ENCODE measurements at regions not wholly inside any gene's neighbourhood (a gene's known extent, or its start where the extent isn't known, plus 50 kb on each side); places are given as distances from the start of the nearest gene placed in this dataset.
A peak's percentile ranks its signal among the peaks of the same experiment; 100 is the strongest.

DNA sequence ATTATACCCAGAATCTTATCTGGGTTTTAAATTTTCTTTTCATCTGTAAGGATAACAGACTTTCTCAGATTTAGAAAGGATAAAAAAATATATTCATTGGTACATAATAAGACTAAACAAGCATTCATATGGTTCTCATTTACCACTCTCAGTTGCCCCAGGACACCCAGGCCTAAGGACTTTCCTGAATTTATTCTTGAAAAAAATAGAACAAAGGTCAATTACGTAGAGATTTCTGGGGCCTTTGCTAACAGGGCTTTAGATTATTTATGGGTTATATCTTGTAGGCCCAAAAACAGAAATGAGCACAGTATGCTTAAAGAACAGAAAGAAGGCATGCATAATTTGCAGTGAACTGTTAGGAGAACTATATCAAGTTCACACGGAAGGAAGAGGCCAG is 269.0 kb upstream of the COL3A1 start:
- H3K27ac ChIP-seq, result no peak overlapping the region
- no peak for DNase-seq (ENCODE audit: low read depth, low spot score)

DNA sequence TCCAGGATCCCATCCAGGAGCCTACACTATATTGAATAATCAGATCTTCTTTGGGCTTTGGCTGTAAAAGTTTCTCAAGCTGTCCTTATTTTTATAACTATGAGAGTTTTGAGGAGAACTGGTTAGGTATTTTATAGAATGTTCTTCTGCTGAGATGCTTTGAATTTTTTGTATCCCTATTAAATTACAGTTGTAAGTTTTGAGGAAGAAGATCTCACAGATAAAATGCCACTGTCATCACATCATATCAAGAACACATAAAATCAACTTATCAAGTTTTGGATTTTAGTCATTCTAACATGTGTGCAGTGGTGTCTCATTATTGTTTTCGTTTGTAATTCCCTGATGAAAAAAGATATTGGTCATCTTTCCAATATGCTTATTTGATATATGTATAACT is 260.2 kb upstream of the COL3A1 start:
- no peak overlapping the region for H3K27ac ChIP-seq
- no peak for DNase-seq (ENCODE audit: low read depth, low spot score)

DNA sequence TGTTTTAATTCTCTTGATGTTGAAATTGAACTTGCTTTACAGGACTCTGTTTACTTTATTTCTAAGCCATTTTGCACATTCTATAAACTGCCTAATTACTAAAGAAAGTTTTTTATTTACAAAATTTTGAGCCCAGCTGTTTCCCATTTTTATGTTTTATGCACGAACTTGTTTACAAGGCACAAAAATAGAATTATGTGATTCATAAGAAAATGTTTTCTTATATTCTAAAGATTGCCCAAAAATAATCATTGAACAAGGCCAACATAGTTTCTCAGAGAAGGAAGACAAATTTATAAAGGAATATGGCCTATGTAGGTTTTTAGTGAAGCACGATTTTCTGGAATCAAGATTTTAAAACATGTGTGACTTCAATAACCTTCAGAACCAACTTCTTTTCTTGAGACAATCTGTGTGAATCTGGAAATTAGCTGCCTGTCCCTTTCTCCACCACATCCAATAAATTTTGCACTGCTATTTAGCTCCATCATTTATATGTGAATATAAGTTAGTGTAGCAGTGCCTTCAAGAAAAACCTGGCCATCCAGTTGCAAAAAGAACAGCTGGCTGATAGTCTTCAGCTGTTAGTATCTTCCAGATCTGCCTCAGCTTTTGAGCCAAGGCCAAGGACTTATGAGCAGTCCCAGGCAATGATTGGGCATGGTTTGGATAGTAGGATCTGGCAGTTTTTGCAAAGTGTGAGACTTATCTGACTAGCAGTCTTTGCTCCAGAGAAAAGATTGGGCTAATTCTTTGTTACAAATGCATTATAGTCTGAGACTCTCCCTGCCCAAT is 253.2 kb upstream of the COL3A1 start:
- DNase-seq (ENCODE audit: low read depth, low spot score), result no peak
- H3K27ac ChIP-seq, result no peak overlapping the region

DNA sequence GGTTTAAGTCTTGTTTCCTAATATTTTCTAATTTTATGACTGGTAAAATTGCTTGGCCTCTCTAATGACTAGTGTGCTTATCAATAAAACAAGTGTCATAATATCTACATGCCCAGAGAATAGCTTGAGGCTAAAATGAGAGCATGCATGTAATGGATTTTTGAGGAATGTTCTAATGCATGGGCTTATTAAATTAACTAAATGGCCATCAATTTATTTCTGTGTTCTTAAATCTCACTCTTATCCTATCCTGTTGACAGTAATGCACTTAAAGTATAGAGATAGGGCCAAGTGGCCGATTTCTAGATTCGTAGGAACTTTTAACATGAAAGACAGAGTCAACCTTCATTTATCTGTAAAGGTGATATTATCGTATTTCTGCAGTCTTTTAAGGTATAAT is 252.4 kb upstream of the COL3A1 start:
- no peak for DNase-seq (ENCODE audit: low read depth, low spot score)
- no peak overlapping the region for H3K27ac ChIP-seq

DNA sequence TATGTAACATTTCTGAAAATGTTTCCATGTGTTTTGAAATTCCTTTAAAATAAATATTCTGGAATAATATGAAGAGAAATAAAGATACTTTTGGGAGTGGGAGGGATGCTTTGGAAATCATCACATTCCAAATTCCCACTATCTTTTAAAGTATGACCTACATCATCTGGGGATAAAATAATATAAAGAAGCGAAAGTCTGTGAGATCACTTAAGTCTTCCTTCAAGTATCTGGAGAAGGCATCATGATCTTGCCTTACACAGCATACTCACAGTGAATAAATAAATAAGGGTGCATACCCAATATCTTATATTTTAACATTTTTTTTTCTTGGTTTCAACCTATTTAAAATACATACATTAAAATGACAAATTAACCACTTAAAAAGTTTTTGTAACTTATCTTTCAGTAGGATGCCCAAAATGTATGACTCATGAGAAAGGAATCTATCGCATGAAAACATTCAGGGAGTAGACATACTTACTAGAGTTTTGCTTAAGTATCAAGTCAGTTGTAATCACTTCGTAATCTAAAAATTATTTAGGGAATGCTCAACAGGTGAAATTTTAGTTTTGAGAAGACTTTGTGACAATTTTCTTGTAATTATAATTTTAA is 248.3 kb upstream of the COL3A1 start:
- H3K27ac ChIP-seq, result no peak overlapping the region
- DNase-seq (ENCODE audit: low read depth, low spot score), result no peak

DNA sequence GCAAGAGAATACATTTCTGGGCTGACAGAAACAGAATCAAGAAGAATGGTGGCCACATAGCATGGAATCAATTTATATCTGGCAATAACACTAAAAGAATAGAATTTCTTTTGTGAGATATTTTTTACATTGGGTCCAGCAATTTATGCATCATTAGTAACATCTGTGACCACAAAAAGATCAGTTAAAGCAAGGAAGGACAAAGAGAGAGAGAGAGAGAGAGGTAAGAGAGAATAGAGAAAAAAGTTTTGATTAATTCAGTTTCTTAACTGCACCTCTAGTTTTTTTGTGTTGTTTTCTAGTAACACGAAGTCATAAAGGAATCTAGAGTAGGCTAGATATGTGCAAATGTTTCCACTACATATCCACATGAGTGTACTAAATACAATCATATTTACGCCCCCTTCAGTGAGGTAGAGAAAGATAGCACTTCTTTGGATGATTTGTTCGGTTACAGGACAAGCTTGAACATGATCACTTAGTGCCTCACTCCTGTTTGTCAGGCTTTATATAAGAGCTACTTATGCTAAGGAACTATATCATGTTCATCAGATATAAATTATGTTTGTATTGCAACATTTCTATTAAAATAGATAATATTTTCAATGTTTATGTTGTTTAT is 247.4 kb upstream of the COL3A1 start:
- H3K27ac ChIP-seq, result no peak overlapping the region
- DNase-seq (ENCODE audit: low read depth, low spot score), result peak; percentile 60

DNA sequence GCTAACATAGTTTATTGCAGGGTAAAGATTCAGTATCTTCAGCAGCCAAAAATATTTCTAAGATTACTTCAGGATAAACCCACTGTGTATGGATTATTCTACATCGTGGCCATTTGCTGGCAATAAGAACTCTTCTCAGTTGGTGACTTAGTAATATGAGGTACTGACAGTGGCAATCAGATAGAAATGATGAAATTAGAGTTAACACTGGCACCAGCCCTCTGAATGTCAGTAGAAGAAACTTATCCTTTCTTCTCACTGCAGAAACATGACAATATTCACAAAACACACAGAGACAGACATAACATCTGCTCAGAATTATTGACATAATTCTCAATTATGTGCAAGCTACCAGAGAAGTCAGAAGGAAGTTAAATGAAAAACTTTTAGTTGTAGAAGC is 246.3 kb upstream of the COL3A1 start:
- H3K27ac ChIP-seq, result no peak overlapping the region
- no peak for DNase-seq (ENCODE audit: low read depth, low spot score)

DNA sequence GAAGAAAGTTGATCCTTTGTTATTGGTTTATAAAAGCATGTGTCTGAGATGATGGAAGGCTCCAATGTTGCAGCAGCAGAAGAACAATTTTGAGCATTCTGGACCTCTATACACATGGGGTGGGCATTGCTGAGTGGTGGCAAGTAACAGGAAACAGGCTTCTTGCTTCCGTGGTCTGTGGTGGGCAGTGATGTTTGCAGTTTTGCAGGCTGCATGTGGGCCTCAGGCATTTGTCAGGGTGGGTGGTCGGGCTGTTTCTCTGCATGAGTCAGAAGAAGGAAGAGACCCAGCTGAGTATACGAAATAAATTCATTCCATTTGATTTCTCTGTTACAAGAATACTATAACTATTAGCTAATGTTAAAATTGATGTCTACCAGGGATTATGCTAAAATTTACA is 239.5 kb upstream of the COL3A1 start:
- no peak overlapping the region for H3K27ac ChIP-seq
- DNase-seq (ENCODE audit: low read depth, low spot score), result no peak

DNA sequence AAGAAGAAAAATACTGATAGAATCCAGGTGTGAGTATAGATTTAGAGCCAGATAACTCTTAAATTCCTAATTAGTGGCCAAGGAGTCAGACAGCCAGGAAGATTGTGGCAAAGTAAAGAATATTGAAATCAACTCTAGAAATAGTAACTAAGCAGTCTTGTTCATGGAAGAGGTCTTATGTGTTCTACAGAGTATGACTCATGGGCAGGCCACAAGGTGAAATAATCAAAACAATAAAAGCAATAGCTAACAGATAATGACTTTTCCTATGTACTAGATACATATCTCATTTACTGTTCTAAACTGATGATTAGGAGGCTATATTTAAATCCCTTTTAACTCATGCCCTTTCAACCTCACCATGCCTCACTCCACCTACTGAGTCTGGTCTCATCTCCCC is 227.4 kb upstream of the COL3A1 start:
- no peak for DNase-seq (ENCODE audit: low read depth, low spot score)
- H3K27ac ChIP-seq, result no peak overlapping the region

DNA sequence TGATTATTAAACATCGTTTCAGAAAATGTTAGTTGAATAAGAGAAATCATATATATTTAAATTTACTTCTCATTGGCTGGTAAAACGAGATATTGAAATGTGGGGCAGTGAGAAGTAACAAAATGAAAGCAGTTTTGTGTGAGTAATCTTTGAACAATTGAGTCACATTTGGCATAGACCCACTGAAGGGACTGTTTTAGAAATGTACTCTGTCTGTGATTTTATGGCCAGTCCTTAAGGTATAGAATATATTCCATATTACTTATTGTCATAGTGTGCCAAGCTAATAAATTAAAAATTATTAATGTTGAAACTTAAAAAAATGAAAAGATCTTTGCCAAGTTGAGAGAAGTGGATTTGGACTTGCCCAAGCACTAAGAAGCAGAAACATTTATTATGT is 222.4 kb upstream of the COL3A1 start:
- no peak overlapping the region for H3K27ac ChIP-seq
- DNase-seq (ENCODE audit: low read depth, low spot score), result no peak

DNA sequence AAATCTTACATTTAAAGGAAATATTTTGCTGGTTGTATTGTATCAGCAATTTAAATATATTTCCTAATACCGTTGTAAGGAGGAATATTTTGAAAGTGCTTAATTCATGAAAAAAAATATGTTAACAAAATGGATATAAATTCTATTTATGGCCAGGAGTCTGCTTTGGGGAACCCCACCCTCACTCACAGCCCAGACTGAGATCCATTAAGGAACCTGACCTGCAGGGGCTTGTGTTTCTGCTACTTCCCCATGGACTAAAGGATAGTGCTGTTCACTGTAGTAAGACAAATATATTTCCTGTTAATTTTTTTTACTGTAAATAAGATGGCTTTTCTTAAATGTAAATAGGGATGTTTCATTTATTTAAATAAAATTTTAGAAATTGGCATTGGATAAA is 221.9 kb upstream of the COL3A1 start:
- no peak for DNase-seq (ENCODE audit: low read depth, low spot score)
- H3K27ac ChIP-seq, result no peak overlapping the region

DNA sequence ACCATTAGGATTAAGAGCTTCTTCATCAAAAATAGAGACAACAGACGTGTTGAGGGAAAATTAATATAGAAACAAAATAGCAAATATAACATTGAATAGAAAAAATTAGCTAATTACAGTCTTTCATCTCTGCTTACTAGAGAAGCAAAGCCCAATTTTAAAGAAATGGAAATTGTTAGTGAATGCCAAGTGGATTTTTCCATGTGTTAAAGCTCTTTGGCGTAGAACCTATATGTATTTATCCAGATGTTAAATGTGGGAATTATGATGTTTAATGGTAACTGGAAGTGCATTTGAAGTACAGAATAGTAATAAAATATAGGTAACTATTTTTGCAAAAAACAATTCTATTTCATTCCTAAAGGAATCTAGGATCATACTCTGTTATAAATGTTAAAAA is 212.0 kb upstream of the COL3A1 start:
- no peak for DNase-seq (ENCODE audit: low read depth, low spot score)
- no peak overlapping the region for H3K27ac ChIP-seq

DNA sequence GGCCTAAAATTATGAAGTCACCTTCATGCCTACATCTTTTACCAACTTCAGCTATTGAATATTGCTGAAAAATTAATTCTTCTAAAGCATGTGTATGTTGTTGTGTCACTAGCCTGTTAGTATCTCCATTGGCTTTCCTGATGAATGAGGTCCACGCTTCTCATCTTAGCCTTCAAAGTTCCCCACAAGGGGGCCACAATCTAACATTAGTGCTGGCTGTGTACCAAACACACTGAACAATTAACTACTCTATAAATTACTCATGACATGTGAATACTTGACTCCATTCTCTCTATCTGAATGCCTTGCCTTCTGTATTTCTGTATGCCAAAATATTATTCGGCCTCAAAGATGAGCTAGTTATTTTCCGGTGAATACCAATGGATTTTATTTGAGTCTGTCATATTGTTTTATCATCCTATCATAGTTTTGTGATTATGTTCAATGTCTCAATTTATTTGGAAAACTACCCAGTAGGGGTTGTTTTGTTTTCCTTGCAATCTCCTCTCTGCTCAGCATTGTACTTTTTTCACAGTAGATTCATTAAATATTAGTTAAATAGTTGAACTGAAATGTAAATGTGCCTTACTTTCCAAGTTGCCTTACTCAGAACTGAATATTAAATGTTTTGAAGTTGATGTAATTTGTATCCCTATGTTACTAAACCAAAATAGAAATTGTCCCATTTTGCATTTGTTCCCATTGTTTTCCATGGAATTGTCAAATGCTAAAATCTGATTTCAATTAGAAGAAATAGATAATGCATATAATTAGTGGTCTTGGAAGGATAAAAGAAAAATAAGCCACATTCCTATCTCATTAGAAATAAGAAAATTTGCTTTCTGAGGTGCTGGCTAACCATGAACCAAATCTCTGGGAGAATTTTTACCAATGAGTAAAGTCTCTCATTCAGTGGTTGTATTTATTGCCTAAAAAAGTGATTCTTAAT is 208.4 kb upstream of the COL3A1 start:
- H3K27ac ChIP-seq, result no peak overlapping the region
- DNase-seq (ENCODE audit: low read depth, low spot score), result no peak

DNA sequence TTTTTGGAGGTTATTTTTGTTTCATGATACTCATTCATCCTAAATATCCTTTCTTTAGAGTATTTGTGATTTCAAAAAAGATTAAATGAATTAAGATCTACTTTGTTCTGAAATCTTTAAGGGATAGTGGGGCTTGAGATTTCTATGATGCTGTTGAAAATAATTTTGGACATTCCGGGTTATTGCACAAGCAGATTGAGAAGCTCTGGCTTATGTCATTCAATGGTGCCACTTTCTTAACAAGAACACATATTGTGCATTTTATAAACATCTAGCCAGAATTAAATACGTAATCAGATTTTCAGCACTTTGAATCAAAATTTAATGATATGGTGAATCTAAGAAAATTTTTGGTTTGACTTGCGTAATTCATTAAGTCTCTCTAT is 207.7 kb upstream of the COL3A1 start:
- no peak for DNase-seq (ENCODE audit: low read depth, low spot score)
- no peak overlapping the region for H3K27ac ChIP-seq

DNA sequence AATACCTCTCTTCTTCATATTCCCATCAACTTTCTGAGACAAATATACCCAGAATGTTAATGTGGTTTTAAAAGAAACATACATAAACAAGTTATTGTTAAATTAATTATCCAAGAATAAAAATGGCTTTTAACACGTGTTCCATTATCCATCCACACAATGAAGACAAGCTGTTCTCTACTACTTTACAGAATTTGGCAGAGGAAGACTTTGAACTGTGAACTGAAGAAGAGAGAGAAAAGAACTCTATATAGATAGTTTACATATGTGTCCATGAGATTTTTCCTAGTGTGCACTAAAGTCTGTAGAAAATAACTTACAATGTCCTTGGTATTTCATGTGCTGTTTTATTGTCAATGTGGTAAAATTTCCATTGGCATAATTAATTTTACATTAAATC is 207.0 kb upstream of the COL3A1 start:
- H3K27ac ChIP-seq, result no peak overlapping the region
- no peak for DNase-seq (ENCODE audit: low read depth, low spot score)

DNA sequence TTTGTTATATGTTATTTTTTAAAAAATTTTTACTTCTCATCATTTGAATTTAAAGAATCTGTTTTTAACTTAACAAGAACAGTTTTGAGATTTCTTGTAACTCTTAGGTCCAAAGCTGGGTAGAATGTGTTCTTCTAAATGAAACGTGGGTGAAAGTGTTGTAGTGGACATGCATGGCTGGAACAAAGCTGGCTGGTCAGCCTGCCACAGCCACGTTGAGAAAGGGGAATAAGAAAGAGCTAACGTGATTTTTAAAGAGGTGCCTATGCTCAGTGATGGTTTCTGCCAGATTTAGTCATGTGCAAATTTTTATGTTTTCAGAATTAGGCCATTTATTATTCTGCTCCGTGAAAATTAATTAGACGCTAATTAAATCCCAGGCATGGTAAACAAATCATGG is 203.9 kb upstream of the COL3A1 start:
- no peak for DNase-seq (ENCODE audit: low read depth, low spot score)
- H3K27ac ChIP-seq, result no peak overlapping the region

DNA sequence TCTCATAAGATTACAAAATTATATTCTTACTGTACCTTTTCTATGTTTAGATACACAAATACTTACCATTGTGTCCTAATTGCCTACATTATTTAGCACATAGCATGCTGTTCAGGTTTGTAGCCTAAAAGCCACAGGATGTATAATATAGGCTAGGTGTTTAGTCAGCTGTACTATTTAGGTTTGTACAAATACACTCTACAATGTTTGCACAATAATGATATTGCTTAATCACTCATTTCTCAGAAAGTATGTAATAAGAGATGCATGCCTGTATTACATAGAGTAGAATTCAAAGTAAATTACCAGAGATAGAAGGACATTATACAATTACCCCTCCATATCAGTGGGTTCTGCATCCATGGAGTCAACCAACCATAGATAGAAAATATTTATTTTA is 201.1 kb upstream of the COL3A1 start:
- no peak for DNase-seq (ENCODE audit: low read depth, low spot score)
- no peak overlapping the region for H3K27ac ChIP-seq

DNA sequence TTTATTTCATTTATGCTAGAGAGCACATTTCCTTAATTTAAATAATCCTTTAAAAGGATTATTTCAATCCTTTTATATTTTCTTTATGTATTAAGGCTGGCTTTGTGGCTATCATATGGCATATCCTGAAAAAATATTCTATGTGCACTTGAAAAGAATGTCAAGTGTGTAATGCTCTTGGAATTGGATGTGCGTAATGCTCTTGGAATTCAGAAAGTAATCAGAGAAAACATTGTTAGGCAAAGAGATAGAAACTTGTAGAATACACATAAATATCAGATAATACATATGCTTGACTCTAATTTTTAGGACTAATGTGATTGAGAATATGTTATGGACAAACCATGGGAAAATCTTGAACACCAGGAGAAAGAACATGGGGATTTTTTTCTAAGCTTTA is 197.5 kb upstream of the COL3A1 start:
- H3K27ac ChIP-seq, result peak overlapping the region; percentile 37
- no peak for DNase-seq (ENCODE audit: low read depth, low spot score)

DNA sequence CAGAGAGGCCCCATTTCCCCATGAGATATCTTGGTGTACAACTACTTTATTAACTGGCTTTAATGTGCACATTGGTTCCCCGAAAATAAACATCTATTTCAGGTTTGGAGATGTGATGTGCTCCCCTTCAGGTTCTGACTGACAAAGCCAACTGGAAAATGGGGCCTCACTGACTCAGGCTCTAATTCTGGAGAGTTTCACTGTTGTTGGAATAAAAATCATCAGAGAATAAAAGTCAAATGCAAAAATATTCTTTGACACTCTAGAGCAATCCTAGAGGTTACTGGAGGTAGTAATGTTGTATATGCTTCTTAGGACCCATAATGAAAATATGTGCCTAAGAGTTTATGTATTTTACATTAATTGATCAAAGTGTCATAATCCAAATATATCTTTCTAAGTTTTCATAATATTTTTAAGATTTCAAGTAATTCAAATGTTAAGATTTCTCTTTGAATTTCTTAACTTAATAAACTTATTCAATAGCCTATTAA is 189.9 kb upstream of the COL3A1 start:
- peak overlapping the region; percentile 39 for H3K27ac ChIP-seq

DNA sequence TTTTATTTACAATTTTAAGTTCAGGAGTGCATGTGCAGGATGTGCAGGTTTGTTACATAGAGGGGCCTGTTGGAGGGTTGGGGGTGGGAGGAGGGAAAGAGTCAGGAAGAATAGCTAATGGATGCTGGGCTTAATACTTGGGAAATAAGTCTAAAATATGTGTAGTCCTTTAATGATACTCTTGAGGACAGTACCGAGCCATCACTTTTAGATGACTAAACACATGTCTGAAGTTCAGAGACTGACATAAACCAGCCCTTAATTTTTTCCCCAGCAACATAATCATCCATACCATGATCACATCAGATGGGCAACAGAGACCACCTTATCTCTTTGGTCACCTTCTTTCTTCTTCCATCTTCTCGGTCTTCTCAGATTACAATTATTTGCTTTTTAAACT is 189.1 kb upstream of the COL3A1 start:
- DNase-seq (ENCODE audit: low read depth, low spot score), result no peak
- H3K27ac ChIP-seq, result no peak overlapping the region

More for the DNA sequence above, 189.9 kb upstream of the COL3A1 start:
- no peak for DNase-seq (ENCODE audit: low read depth, low spot score)
